ENCODE measurements at regions not wholly inside any gene's neighbourhood (a gene's known extent, or its start where the extent isn't known, plus 50 kb on each side); places are given as distances from the start of the nearest gene placed in this dataset.

DNA sequence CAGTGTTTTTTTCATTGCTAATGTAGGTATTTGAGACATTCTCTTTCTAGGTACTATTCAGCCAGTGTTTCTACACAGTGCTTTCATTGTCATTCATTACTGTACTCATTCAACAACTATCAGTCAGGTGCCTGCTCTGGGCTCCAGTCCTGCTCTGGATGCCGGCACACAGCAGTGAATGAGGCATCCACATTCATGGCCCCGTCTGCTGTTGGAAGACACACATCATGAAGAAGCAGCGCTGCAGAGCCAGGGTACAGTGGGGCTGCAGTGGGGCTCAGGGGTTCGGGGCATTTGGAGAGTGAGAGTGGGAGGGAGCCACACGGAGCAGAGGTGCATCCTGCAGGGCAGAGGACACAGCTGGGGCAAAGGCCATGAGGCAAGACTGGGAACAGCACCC, 737.2 kb upstream of the RAB6C start:
- H3K27me3 ChIP-seq (ENCODE audit: low read depth, low read length): no peaks in the 10 kb centered on the region
- H3K9me3 ChIP-seq (ENCODE audit: insufficient read depth, low read length): no peaks in the 10 kb centered on the region
- TF ChIP-seq EZH2phosphoT487 (IDR thresholded peaks at IDR 0.05; ENCODE audit: low read depth): no peak
- TF ChIP-seq, protein P1, sequence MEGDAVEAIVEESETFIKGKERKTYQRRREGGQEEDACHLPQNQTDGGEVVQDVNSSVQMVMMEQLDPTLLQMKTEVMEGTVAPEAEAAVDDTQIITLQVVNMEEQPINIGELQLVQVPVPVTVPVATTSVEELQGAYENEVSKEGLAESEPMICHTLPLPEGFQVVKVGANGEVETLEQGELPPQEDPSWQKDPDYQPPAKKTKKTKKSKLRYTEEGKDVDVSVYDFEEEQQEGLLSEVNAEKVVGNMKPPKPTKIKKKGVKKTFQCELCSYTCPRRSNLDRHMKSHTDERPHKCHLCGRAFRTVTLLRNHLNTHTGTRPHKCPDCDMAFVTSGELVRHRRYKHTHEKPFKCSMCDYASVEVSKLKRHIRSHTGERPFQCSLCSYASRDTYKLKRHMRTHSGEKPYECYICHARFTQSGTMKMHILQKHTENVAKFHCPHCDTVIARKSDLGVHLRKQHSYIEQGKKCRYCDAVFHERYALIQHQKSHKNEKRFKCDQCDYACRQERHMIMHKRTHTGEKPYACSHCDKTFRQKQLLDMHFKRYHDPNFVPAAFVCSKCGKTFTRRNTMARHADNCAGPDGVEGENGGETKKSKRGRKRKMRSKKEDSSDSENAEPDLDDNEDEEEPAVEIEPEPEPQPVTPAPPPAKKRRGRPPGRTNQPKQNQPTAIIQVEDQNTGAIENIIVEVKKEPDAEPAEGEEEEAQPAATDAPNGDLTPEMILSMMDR (IDR thresholded peaks at IDR 0.05; ENCODE audit: low read depth, low read length): no peak
- H2AFZ ChIP-seq (ENCODE audit: low read depth, low read length): no peak overlapping the region
- H3K4me1 ChIP-seq (ENCODE audit: low read length): peaks cover 8% of the 10 kb centered on the region; the same call in 1 of the 2 replicates
- H3K36me3 ChIP-seq (replicated peaks; ENCODE audit: low read depth, low read length): no peaks in the 10 kb centered on the region
- no peak overlapping the region for H3K4me3 ChIP-seq (ENCODE audit: low read length)
- no peak overlapping the region for H3K27ac ChIP-seq (ENCODE audit: low read length)
- no peaks in the 10 kb centered on the region for H3K79me2 ChIP-seq (ENCODE audit: low read length)
- H3K9ac ChIP-seq (ENCODE audit: low read length): no peak overlapping the region
- H4K20me1 ChIP-seq (ENCODE audit: insufficient read depth, low read length): no peaks in the 10 kb centered on the region
- H3K4me2 ChIP-seq (ENCODE audit: low read length): no peak overlapping the region

DNA sequence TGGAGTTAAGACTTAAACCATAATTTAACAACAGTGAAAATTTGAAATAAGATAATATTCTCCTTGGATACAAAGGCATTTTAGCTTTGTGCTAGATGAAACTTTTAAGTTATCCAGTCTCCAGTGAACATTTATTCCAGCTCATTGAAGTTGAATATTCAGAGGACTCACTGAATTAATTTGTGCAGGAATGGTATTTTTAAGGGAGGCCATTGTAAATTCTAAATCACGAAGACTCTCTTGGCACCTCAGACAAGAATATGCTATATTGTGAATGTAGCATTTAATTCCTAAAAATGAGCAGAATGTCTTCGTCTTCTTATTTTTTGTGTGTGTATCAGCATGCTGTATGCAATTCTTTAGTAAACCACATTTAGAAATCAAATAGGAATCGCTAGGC, 731.7 kb upstream of the RAB6C start:
- Histone ChIP-seq H3K4me1 (ENCODE audit: low read length) (peaks cover 8% of the 10 kb centered on the region; the same call in 1 of the 2 replicates), H3K9ac (ENCODE audit: low read length) (no peak overlapping the region), H3K4me2 (ENCODE audit: low read length) (no peak overlapping the region), H3K27ac (ENCODE audit: low read length) (no peak overlapping the region), H2AFZ (ENCODE audit: low read depth, low read length) (no peak overlapping the region), H4K20me1 (ENCODE audit: insufficient read depth, low read length) (no peaks in the 10 kb centered on the region), H3K36me3 (replicated peaks; ENCODE audit: low read depth, low read length) (no peaks in the 10 kb centered on the region), H3K79me2 (ENCODE audit: low read length) (no peaks in the 10 kb centered on the region), H3K4me3 (ENCODE audit: low read length) (no peak overlapping the region), H3K9me3 (ENCODE audit: insufficient read depth, low read length) (no peaks in the 10 kb centered on the region), H3K27me3 (ENCODE audit: low read depth, low read length) (no peaks in the 10 kb centered on the region)
- TF ChIP-seq EZH2phosphoT487 (IDR thresholded peaks at IDR 0.05; ENCODE audit: low read depth): no peak
- TF ChIP-seq, protein P1 (IDR thresholded peaks at IDR 0.05; ENCODE audit: low read depth, low read length): no peak

DNA sequence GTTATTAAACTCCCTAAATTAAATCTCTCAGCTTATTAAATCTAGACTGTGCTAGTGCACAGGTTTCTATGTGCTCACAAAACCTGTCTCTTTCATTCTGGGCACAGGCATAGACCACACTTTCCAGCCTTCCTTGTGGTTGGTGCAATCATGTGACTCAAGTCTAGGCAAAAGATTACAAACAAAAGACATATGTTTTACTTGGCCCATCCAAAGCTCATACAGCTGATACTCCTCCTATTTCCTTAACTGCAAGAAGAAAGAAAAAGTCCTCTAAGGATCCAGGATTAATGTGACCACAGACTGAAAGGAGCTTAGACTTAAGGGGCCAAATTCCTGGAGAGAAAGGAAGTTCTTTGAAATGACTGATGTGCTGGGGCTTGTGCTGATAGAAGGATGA, 731.3 kb upstream of the RAB6C start:
- H3K79me2 ChIP-seq (ENCODE audit: low read length): no peaks in the 10 kb centered on the region
- no peak for TF ChIP-seq EZH2phosphoT487 (IDR thresholded peaks at IDR 0.05; ENCODE audit: low read depth)
- TF ChIP-seq, protein P1 (IDR thresholded peaks at IDR 0.05; ENCODE audit: low read depth, low read length): no peak
- no peaks in the 10 kb centered on the region for H4K20me1 ChIP-seq (ENCODE audit: insufficient read depth, low read length)
- H3K4me3 ChIP-seq (ENCODE audit: low read length): no peak overlapping the region
- H3K9ac ChIP-seq (ENCODE audit: low read length): no peak overlapping the region
- no peaks in the 10 kb centered on the region for H3K27me3 ChIP-seq (ENCODE audit: low read depth, low read length)
- H3K36me3 ChIP-seq (replicated peaks; ENCODE audit: low read depth, low read length): no peaks in the 10 kb centered on the region
- H3K4me1 ChIP-seq (ENCODE audit: low read length): peaks cover 8% of the 10 kb centered on the region; the same call in 1 of the 2 replicates
- no peak overlapping the region for H3K27ac ChIP-seq (ENCODE audit: low read length)
- no peak overlapping the region for H3K4me2 ChIP-seq (ENCODE audit: low read length)
- H2AFZ ChIP-seq (ENCODE audit: low read depth, low read length): no peak overlapping the region
- H3K9me3 ChIP-seq (ENCODE audit: insufficient read depth, low read length): no peaks in the 10 kb centered on the region

DNA sequence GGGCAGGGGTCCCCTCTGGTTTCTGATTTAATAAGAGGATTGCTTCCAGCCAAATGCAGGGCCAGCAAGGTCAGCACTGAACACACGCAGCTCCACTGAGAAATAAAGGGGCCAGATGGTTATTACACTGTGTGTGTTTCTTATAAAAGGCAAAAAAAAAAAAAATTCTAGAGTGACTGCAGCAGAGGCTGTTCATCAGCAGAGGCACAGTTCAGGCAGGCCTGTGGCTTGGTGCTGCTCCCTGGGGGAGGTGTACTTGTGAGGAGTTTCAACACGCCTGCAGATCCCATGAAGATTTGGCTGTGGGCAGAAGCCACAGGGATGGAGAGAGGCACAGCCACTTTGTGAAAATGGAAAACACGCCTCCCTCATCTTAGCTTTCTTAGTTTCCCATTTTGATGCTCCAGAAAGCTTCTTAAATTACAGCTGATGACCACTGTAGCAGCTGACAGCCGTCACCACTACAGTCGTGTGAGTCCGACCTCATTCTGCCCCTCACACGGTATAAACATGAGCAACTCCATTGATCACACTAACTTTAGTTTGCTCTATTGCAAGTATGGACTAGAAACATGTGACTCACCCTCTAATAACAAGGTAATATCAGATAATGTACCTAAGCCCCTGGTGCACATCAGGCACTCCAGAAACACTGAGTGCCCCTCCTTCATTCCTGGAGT, 726.5 kb upstream of the RAB6C start:
- no peak overlapping the region for H3K9ac ChIP-seq (ENCODE audit: low read length)
- no peaks in the 10 kb centered on the region for H3K79me2 ChIP-seq (ENCODE audit: low read length)
- H3K27ac ChIP-seq (ENCODE audit: low read length): no peak overlapping the region
- H2AFZ ChIP-seq (ENCODE audit: low read depth, low read length): no peak overlapping the region
- TF ChIP-seq, protein P1 (IDR thresholded peaks at IDR 0.05; ENCODE audit: low read depth, low read length): no peak
- TF ChIP-seq EZH2phosphoT487 (IDR thresholded peaks at IDR 0.05; ENCODE audit: low read depth): no peak
- H3K4me1 ChIP-seq (ENCODE audit: low read length): no peaks in the 10 kb centered on the region
- H4K20me1 ChIP-seq (ENCODE audit: insufficient read depth, low read length): no peaks in the 10 kb centered on the region
- no peaks in the 10 kb centered on the region for H3K36me3 ChIP-seq (replicated peaks; ENCODE audit: low read depth, low read length)
- no peak overlapping the region for H3K4me2 ChIP-seq (ENCODE audit: low read length)
- H3K9me3 ChIP-seq (ENCODE audit: insufficient read depth, low read length): no peaks in the 10 kb centered on the region
- no peak overlapping the region for H3K4me3 ChIP-seq (ENCODE audit: low read length)
- no peaks in the 10 kb centered on the region for H3K27me3 ChIP-seq (ENCODE audit: low read depth, low read length)
